ENCODE measurements at regions not wholly inside any gene's neighbourhood (a gene's known extent, or its start where the extent isn't known, plus 50 kb on each side); places are given as distances from the start of the nearest gene placed in this dataset.

DNA sequence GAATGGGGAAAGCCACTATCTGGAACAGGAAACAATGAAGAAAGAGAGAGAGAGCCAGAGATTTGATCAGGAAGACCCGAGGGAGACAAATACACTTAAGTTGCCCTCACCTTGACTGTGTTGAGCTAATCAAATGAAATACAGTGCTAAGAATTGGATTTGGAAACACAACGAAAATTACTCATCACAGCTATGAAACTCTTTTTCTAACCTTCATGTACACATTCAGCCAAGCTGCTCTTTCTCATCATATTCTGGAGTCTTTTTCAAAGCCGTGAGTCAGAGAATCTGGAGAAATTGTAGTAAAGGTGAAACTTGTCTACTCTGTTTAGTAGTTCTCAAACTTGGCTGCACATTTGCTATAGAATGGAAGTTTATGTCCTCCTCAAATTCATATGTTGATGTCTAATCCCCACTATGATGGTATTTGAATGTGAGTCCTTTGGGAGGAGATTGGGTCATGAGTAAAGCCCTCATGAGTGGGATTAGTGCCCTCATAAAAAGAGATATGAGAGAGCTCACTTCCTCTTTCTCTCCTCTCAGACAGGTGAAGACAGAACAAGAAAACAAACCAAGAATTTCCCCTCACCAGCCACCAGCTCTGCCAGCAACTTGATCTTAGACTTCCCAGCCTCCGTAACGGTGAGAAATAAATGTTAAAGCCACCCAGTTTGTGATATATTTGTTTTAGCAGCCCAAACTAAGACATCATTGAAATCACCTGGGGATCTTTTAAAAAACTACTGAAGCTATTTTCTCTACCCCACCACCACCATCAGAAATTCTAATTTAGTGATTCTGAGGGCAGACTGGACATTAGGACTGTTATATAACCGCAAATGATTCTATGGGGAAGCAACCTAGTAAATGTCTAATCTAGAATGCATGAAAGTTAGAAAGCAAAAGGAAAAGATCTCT, 143.6 kb upstream of the GRM7 start:
- Mint-ChIP-seq H3K4me3 (ENCODE audit: low read depth) (no peak overlapping the region), H3K27ac (no peak overlapping the region), H3K27me3 (no peaks in the 10 kb centered on the region), H3K4me1 (ENCODE audit: low read depth) (peaks cover 6% of the 10 kb centered on the region), H3K9me3 (ENCODE audit: low read depth) (no peaks in the 10 kb centered on the region), H3K36me3 (ENCODE audit: insufficient read depth) (no peaks in the 10 kb centered on the region)
- no peak for DNase-seq (ENCODE audit: low spot score, unreplicated experiment)
- TF ChIP-seq, protein P1, sequence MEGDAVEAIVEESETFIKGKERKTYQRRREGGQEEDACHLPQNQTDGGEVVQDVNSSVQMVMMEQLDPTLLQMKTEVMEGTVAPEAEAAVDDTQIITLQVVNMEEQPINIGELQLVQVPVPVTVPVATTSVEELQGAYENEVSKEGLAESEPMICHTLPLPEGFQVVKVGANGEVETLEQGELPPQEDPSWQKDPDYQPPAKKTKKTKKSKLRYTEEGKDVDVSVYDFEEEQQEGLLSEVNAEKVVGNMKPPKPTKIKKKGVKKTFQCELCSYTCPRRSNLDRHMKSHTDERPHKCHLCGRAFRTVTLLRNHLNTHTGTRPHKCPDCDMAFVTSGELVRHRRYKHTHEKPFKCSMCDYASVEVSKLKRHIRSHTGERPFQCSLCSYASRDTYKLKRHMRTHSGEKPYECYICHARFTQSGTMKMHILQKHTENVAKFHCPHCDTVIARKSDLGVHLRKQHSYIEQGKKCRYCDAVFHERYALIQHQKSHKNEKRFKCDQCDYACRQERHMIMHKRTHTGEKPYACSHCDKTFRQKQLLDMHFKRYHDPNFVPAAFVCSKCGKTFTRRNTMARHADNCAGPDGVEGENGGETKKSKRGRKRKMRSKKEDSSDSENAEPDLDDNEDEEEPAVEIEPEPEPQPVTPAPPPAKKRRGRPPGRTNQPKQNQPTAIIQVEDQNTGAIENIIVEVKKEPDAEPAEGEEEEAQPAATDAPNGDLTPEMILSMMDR (IDR thresholded peaks at IDR 0.05; ENCODE audit: unreplicated experiment) = no peak

DNA sequence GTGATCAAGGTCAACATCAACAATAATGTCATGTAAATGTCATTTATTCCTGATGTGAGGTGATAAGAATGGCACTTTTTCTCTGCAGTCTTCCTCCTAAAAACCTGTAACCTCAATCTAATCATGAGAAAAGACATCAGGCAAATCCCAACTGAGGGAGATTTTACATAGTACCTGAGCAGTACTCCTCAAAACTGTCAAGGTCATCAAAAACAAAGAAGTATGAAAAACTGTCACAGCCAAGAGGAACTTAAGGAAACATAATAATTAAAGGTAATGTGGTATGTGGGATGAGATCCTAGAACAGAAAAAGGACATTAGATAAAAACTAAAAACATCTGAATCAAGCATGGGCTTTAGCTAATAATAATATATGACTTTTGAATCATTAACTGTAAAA, 140.9 kb upstream of the GRM7 start:
- Mint-ChIP-seq H3K4me1 (ENCODE audit: low read depth) (peaks cover 8% of the 10 kb centered on the region), H3K9me3 (ENCODE audit: low read depth) (no peaks in the 10 kb centered on the region), H3K27ac (no peak overlapping the region), H3K4me3 (ENCODE audit: low read depth) (no peak overlapping the region), H3K27me3 (no peaks in the 10 kb centered on the region), H3K36me3 (ENCODE audit: insufficient read depth) (no peaks in the 10 kb centered on the region)
- no peak for DNase-seq (ENCODE audit: low spot score, unreplicated experiment)
- TF ChIP-seq, protein P1 (IDR thresholded peaks at IDR 0.05; ENCODE audit: unreplicated experiment) = no peak

DNA sequence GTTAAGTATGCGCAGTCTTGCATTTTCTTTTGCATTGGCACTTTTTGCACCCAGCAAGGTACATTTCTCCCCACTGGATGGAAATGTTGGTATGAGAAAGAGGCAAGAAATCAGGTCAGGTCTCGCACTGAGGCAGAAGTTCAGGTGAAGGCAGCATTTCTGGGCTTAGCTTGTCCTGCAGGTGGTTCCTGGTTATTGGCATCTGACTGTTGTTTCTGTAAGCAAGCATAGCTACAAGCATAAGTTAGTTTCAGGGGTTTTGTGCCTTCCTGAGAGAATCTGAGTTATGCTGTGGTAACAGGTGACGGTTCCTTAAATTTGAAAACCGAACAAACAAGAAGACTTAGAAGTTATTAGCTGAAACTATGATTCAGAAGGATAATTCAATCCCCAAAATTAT, 139.4 kb upstream of the GRM7 start:
- no peak overlapping the region for H3K4me3 Mint-ChIP-seq (ENCODE audit: low read depth)
- H3K9me3 Mint-ChIP-seq (ENCODE audit: low read depth) = no peaks in the 10 kb centered on the region
- no peaks in the 10 kb centered on the region for H3K36me3 Mint-ChIP-seq (ENCODE audit: insufficient read depth)
- no peaks in the 10 kb centered on the region for H3K27me3 Mint-ChIP-seq
- no peak overlapping the region for H3K27ac Mint-ChIP-seq
- TF ChIP-seq, protein P1 (IDR thresholded peaks at IDR 0.05; ENCODE audit: unreplicated experiment) = no peak
- peaks cover 8% of the 10 kb centered on the region for H3K4me1 Mint-ChIP-seq (ENCODE audit: low read depth)
- DNase-seq (ENCODE audit: low spot score, unreplicated experiment) = no peak

DNA sequence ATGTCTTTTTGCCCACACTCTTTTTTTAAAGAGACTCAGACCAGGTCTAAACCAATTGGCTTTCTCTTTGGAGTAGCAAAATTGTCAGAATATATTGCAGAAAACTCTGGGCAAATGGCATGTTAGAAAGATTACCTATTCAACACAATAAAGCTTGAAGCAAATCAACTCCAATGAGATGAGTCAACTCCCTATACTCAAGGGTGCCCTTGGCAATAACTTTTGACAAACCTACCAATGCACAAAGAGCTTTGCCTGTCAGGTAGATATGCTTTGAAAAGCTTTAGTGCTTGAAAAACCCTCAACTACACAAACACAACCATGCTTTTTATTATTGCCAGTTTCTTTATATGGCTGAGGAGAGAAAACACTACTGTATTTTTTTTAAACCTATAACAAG, 137.7 kb upstream of the GRM7 start:
- no peaks in the 10 kb centered on the region for H3K9me3 Mint-ChIP-seq (ENCODE audit: low read depth)
- no peak for DNase-seq (ENCODE audit: low spot score, unreplicated experiment)
- peaks cover 3% of the 10 kb centered on the region for H3K4me1 Mint-ChIP-seq (ENCODE audit: low read depth)
- no peaks in the 10 kb centered on the region for H3K36me3 Mint-ChIP-seq (ENCODE audit: insufficient read depth)
- no peaks in the 10 kb centered on the region for H3K27me3 Mint-ChIP-seq
- no peak overlapping the region for H3K4me3 Mint-ChIP-seq (ENCODE audit: low read depth)
- TF ChIP-seq, protein P1 (IDR thresholded peaks at IDR 0.05; ENCODE audit: unreplicated experiment) = no peak
- H3K27ac Mint-ChIP-seq = no peak overlapping the region

DNA sequence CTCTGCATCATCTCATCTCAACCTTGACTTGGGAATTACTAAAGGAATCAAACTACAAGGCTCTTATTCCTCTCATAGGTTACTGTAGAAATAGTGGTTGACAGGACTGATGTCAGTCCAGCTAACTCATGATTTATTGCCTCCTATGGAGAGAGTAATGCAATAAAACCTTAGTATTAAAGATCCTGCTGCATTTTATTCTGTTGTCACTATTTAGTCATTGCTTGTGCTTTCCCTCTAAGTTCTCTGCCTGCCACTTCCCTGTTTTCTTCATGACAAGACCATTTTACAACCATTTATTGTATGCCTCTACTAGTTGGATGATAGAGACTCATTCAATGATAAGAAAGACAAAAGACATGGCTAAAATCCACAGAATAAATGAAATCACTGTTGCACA, 134.1 kb upstream of the GRM7 start:
- no peaks in the 10 kb centered on the region for H3K27me3 Mint-ChIP-seq
- H3K9me3 Mint-ChIP-seq (ENCODE audit: low read depth) = no peaks in the 10 kb centered on the region

More for the DNA sequence above, 134.1 kb upstream of the GRM7 start:
- no peak overlapping the region for H3K27ac Mint-ChIP-seq
- no peak for DNase-seq (ENCODE audit: low spot score, unreplicated experiment)
- H3K4me3 Mint-ChIP-seq (ENCODE audit: low read depth) = no peak overlapping the region
- H3K36me3 Mint-ChIP-seq (ENCODE audit: insufficient read depth) = no peaks in the 10 kb centered on the region
- TF ChIP-seq, protein P1 (IDR thresholded peaks at IDR 0.05; ENCODE audit: unreplicated experiment) = no peak
- H3K4me1 Mint-ChIP-seq (ENCODE audit: low read depth) = peaks cover 7% of the 10 kb centered on the region
